ENCODE measurements at regions not wholly inside any gene's neighbourhood (a gene's known extent, or its start where the extent isn't known, plus 50 kb on each side); places are given as distances from the start of the nearest gene placed in this dataset.

DNA sequence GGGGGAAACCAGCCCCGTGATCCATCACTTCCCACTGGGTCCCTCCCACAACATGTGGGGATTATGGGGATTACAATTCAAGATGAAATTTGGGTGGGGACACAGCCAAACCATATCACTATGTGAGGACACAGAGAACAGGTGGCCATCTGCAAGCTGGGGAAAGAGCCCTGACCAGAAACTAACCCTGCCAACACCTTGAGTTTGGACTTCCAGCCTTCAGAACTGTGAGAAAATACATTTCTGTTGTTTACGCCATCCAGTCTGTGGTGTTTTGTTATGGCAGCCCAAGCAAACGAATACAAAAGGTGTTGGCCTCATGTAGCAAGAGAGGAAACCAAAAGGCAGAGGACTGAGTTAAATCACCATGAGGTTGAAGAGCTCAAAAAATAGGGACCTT lies 169.9 kb upstream of the TENM3 start:
- no peak for TF ChIP-seq CTCF (conservative IDR thresholded peaks at IDR 0.05)
- TF ChIP-seq ZFX (IDR thresholded peaks at IDR 0.05): no peak

Data from C4-2B (cell line).